H1 (cell line): ENCODE measurements at regions not wholly inside any gene's neighbourhood (a gene's known extent, or its start where the extent isn't known, plus 50 kb on each side); places are given as distances from the start of the nearest gene placed in this dataset.

Experiments used
- SIX5 ChIP-seq: IDR thresholded peaks from 2 replicates; pipeline ENCODE4 v1.6.1; 2011; ENCODE audit warnings: mild to moderate bottlenecking, low read depth, low read length

DNA sequence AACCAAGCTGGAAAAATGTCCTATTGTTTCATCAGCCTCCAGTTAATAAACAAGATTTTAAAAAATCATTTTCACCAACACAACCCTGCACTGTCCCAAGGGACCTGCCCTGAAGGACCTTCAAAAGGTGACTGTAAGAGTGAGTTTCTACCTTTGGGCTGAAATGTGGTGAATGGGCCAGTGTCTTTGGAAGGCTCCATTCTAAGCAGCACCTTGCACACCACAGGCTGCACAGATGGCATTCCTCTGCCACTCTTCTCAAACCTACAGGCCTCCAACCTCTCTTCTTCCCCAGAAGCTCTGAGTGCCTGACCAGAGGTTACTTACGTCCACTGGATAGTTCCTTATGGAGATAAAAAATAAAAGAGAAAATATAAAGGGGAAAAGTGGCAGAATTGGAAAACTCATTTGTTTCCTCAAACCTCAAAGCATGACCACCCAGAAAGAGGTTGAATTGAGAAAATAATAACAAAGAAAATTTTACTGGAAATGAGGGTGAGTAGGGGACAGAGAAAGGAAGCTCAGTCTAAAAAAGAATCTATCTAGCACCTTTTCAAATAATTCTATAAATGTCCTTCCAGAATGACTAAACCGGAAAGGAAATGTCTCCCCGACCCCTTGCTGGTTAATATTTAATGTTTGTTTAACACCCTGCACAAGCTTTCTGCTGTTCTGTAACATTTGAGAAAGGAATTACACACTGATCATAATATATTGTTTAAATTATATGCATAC, 175.7 kb downstream of the METTL4 start (continued):
- TF ChIP-seq SIX5 = no peak
